ENCODE measurements at regions not wholly inside any gene's neighbourhood (a gene's known extent, or its start where the extent isn't known, plus 50 kb on each side); places are given as distances from the start of the nearest gene placed in this dataset.

GRCh38 chr15:97623091-97623661 lies 337.3 kb upstream of the ARRDC4 start:
- TF ChIP-seq CENPX (CRISPR knock-in tag; IDR thresholded peaks at IDR 0.05), result no peak
- no peak for TF ChIP-seq CTCF (CRISPR knock-in tag; IDR thresholded peaks at IDR 0.05)
- TF ChIP-seq REST (IDR thresholded peaks at IDR 0.05; ENCODE audit: borderline replicate concordance in 1 of 2, low read depth in 1 of 2, low read length in 2 of 2), result no peak
- no peak for TF ChIP-seq POLR2A (IDR thresholded peaks at IDR 0.05; ENCODE audit: insufficient read depth in 1 of 2, low read depth in 2 of 2, low read length in 2 of 2)

Data from HepG2 (cell line).